ENCODE measurements at regions not wholly inside any gene's neighbourhood (a gene's known extent, or its start where the extent isn't known, plus 50 kb on each side); places are given as distances from the start of the nearest gene placed in this dataset.
"Not testable (repeated sequence)": the region's sequence is repeated elsewhere in the genome, so short reads cannot be mapped to it uniquely, and the experiment has no call there.

DNA sequence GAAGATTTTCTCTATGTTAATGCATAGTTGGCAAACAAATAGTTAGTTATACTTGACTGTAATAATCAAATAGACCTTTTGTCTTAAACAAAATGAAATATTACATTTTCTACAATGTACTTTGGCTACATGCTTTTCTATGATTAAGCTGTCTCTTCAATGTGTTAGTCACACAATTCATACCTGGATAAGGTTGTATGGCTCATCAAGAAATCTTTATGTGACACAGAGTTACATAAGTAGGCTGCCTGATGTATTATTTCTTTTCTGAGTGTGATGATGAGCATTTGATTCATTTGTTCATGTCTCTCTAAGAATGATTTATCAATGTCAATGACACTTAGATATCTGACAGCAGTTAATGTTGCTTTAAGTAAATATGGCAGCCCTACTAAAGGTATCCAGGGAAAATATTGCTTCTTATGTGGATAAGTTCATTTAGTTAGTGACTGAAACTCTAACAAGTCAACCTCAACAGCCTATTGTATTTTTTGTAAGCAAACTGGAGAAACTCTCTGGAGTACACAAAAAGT, 157.4 kb upstream of the SOX2 start:
- FAIRE-seq (no peak), DNase-seq (ENCODE audit: extremely low spot score, insufficient read length, low read depth) (no peak)

DNA sequence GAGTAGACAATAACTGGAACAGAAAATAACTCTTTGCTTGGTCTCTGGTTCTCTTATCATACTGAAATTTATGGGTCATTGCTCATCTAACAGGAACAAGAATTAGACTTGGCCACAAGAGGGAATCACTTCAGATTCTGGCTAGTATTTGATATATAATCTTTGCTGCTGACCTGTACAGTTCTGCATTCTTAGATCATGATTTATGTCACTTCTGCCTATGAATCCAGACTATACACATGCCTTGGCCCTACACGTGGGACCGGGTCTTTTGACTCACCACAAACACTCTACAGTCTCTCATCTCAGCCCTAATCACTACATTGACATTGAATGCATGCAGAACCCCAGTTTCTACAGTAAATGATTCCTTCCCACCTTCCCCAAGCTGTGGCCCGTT, 162.5 kb upstream of the SOX2 start:
- FAIRE-seq (no peak), DNase-seq (ENCODE audit: extremely low spot score, insufficient read length, low read depth) (no peak)

DNA sequence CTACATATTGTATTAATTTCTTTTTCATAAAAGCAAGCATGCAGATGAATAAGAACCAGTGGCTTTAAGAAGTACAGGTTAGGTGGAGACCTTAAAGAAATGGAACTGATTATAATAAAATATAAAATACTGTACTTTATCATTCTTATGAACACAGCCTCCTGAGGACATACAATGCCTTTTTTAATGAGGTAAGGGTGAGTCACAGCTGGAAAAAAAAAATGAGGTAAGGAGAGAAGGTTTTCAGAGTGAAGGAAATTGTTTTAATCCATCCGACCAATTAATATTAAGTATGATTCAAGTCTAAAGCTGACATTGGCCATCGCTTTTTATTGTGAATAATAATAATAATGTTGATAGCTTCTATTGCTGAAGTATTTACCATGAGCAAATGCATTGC, 170.3 kb upstream of the SOX2 start:
- DNase-seq (ENCODE audit: extremely low spot score, insufficient read length, low read depth), result no peak
- no peak for FAIRE-seq

DNA sequence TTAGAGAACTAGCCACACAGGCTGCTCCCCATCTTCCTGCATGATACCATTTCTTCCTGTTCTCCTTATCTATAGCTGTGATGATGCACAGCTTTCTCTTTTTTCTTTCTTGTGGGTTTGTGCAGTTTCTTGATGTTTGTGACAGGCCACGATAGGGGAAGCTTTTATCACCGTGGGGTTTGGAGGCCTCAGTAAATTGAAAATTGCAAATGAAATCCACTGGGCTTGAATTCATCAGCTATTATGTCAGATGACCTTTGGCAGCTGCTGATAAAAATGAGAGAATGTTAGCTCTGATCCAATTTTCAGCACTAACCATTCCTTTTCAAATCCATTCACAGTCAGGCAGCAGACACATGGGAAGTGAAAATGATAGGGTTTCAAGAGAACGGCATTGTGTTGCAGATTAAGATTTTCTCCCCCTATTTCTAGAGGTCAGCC, 176.9 kb upstream of the SOX2 start:
- DNase-seq (ENCODE audit: extremely low spot score, insufficient read length, low read depth) (no peak), FAIRE-seq (no peak)

DNA sequence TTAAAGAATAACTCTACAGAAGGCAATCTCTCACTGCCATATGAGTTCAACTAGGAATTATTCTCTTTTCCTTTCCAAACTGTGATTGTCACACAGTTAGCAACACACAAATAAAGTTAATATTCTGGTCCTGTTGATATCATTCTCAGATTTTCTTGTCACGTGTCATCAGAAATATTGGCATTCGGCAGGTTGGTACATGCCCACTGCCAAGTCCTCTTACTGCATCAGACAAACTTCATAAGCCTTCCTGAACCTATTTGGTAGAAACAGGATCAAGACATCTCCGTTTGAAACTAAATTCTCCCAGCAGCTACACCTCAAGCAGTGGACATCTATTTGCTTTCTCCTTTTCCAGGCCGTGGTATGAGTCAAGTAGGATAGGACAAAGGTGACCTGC, 177.9 kb upstream of the SOX2 start:
- FAIRE-seq, result no peak
- DNase-seq (ENCODE audit: extremely low spot score, insufficient read length, low read depth), result no peak

DNA sequence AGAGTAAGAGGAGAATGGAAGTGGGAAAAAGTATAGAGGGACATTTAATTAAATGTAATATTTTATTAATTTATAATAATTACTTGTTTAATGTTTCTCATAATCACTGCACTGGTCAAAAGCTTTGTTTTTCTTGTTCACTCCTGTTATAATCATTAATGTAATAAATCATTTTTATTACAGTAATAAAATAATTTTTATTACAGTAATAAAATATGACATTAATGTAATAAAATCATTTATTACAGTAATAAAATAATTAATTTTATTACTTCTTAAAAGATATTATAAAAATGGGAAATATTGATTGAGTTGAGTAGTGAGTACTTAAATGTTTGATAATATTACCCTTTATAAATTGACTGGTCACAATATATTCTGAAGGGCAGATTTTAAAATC, 181.1 kb upstream of the SOX2 start:
- FAIRE-seq, result no peak
- no peak for DNase-seq (ENCODE audit: extremely low spot score, insufficient read length, low read depth)

DNA sequence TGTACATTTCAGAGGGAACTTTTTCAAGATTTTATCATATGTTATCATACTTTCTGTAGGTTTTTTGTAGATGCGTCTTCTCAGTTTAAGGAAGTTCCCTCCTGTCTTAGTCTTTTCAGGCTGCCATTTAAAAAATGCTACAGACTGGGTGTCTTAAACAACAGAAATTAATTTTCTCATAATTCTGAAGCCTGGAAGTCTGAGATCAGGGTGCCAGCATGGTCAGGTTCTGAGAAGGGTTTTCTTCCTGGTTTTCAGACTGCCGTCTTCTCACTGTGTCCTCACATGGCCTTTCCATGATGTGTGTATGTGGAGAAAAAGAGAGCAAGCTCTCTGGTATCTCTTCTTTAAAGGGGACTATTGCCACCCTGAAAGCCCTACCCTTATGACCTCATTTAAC, 189.9 kb upstream of the SOX2 start:
- FAIRE-seq, result no peak
- no peak for DNase-seq (ENCODE audit: extremely low spot score, insufficient read length, low read depth)

DNA sequence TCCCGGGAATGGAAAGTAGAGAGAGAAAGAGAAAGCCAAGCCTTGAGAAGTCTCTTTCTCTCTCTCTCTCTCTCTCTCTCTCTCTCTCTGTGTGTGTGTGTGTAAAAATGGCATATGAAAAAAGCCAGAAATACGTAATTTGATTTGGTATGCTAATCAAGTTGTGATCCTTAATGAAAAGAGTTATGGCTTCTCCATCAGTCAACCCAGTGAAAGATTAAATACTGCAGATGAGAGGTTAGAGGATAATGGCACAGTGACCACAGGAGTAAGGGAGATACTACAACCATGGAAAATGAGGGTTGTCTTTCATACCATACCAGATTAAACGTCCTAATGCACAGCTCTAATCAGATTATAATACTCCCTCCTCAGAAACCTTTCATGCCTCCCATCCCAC, 193.5 kb upstream of the SOX2 start:
- no peak for DNase-seq (ENCODE audit: extremely low spot score, insufficient read length, low read depth)
- FAIRE-seq, result no peak

DNA sequence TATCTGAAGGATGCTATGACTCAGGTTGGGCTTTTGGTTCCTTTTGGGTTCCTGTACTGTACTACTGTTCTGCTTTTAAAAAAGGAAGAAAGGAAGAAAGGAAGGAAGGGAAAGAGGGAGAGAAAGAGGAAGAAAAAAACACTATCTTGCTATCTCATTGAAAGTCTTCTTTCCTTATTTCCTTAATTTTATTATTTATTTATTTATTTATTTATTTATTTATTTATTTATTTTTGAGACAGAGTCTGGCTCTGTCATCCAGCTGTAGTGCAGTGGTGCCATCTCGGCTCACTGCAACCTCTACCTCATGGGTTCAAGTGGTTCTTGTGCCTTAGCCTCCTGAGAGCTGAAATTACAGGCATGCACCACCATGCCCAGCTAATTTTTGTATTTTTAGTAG, 198.9 kb upstream of the SOX2 start:
- no peak for FAIRE-seq
- DNase-seq (ENCODE audit: extremely low spot score, insufficient read length, low read depth), result no peak

DNA sequence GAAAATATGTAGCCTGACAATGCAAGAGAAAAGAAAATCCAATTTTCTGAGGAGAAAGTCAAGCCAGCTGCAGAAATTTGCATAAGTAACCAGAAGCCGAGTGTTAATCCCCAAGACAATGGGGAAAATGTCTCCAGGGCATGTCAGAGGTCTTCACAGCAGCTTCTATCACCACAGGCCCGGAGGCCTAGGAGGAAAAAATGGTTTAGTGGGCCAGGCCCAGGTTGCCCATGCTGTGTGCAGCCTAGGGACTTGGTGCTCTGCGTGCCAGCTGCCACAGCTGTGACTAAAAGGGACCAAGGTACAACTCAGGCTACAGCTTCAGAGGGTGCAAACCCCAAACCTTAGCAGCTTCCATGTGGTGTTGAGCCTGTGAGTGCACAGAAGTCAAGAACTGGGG, 201.2 kb upstream of the SOX2 start:
- FAIRE-seq (no peak), DNase-seq (ENCODE audit: extremely low spot score, insufficient read length, low read depth) (no peak)

DNA sequence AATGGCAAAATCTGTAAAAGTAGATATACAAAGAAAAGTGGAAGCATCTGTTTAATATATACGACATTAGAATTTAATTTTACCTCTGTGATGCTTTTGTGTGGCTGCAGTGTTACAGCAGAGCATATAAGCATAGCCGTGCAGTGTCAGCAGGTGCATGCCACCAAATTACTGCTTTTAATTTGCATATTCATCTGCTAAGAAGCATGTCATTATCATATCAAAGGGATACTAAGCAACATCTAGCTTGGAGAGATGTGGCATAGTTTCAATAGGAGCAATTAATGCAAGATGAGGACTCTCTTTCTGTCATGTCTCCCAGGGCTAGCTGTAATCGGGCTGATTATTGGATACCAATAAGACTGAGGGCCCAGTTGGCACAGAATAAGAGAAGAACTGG, 214.4 kb upstream of the SOX2 start:
- FAIRE-seq, result no peak
- no peak for DNase-seq (ENCODE audit: extremely low spot score, insufficient read length, low read depth)

DNA sequence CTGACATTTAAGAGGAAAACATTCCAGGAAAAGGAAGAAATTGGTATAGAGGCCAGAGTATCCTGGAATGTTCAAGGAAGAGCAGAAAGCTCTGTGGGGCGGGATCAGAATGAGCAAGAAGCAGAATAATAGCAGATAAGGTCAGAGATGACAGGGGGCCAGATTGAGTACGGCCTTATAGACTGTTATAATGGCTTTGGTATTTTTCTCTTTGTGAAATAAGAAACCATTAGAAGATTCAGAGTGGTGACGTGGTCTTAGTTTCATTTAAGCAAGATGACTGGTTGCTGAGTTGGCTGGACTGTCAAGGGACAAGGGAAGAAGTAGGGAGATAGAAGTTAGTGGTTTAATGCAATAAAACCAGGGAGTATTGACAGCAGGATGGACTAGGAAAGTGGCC, 218.3 kb upstream of the SOX2 start:
- DNase-seq (ENCODE audit: extremely low spot score, insufficient read length, low read depth) (no peak), FAIRE-seq (no peak)

DNA sequence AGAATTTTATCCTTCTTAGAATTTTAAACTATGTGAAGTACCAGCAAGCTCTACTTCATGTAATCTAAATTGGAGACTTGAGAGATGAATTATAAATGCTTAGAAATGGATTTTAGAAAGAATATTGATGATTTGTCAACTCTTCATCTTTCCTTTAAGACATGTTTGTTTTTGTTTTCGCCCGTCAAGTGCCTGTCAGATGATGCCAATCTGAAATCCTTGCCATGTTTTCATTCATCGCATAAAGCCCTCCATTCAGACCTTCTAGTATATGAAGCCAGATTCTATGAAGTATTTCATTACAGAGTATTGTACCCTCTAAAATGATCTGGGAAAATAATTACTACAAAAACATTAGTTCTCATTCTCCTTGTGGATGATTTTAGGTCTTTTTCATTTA, 223.2 kb upstream of the SOX2 start:
- DNase-seq (ENCODE audit: extremely low spot score, insufficient read length, low read depth) (no peak), FAIRE-seq (no peak)

DNA sequence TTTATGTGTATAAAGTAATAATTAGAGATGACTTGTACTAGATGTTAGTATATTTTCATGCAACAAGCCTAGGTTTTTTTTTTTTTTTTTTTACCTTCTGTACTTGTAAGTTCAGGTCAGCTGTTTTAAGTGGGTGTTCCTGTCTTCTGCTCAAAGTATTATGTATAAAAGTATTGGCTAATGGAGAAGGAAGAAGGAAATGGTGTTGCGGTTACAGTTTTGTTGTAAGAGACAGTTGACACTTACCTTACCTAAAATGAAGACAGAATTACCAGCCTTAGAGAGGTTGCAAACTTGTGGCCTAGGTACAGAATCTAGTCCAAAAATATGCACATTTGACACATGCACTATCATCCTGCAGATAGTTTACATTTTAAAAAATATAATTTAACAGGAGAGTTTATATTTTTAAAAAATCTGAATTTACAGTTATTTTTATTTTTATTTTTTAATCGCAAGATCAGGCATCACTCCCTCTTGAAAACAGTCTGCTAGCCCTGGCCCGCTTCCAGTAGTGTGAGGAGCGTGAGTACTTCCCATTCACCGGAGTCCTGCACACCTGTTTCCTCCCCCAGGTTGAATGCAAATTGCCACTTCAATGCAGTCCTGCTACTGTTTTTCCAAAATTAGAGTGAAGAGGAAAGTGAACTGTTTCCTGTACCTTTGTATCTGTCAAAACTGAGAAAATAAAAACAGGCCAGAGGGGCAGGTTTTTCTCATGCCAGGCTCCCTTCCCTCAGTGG, 224.3 kb upstream of the SOX2 start:
- DNase-seq (ENCODE audit: extremely low spot score, insufficient read length, low read depth) (no peak), FAIRE-seq (no peak)

DNA sequence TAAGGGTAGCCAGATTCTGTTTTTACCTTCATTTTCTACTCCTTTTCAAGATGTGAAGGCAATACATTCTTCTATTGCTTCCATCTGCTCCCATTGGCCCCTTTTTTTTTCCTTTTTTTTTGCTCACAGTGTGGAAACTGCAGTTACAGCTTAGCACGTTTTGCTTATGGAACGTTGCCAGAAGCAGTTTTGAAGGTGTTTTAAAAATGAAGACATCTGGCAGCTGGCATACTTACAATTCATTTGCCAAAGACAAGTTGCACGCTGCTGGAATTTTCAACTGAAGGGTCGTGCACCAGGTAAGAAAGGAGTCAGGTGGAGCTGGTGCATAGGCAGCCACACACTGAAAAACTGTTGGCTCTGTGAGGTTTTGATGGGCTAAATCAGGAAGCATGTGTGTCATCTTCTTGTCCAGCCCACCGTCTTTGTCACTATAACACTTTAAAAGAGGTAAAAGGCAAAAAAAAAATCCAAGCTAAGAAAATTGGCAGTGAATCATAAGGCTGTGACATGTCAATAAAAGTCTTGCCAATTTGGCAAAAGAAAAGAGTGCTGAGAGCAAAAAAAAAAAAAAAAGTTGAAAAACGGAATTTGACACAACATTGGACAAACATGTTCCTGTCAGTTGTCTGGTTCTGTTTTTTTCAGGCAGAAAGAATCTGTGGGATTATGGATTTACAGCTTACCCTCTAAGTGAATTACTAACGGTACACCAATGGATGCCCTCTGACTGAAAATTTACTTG, 225.4 kb upstream of the SOX2 start:
- DNase-seq (ENCODE audit: extremely low spot score, insufficient read length, low read depth) (no peak), FAIRE-seq (no peak)

DNA sequence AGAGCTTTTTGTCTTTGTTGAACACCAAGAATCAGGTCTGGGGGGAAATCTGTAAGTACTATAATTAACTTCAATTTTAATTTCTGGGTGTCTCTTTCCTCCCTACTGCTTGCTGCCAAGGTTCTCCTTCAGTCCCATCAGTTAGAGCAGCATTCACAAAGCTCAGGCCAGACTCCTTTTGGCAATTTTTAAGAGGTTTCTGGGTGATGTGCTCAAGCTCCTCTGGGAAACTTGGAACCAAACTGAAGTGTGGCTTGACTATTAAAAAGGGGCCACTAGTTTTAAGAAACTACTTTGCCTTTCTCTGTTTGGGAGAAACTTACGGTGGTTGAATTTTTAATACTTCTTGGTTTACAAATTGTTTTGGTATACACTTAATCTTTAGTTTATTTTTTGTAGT, 227.7 kb upstream of the SOX2 start:
- FAIRE-seq, result no peak

DNA sequence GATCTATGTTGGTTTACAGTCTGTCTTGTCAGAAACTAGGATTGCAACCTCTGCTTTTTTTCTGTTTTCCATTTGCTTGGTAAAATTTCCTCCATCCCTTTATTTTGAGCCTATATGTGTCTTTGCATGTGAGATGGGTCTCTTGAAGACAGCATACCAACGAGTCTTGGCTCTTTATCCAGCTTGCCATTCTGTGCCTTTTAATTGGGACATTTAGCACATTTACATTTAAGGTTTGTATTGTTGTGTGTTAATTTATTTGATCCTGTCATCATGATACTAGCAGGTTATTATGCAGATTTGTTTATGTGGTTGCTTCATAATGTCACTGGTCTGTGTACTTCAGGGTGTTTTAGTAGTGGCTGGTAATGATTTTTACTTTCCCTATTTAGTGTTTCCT, 236.6 kb upstream of the SOX2 start:
- not testable (repeated sequence) for FAIRE-seq; DNase-seq (ENCODE audit: extremely low spot score, insufficient read length, low read depth)

More for the DNA sequence above, 227.7 kb upstream of the SOX2 start:
- no peak for DNase-seq (ENCODE audit: extremely low spot score, insufficient read length, low read depth)

DNA sequence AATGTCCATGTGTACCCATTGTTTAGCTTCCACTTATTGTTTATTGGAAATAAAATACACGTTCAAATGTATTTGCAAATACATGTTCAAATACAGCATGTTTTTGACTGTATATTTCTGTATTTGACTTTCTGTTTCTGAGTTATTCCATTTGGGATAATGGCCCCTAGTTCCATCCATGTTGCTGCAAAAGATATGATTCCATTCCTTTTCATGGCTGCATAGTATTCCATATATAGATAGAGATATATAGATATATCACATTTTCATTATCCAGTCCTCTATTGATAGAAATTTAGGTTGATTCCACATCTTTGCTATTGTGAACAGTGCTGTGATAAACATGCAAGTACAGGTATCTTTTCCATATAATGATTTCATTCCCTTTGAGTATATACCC, 241.4 kb upstream of the SOX2 start:
- FAIRE-seq (no peak), DNase-seq (ENCODE audit: extremely low spot score, insufficient read length, low read depth) (no peak)

DNA sequence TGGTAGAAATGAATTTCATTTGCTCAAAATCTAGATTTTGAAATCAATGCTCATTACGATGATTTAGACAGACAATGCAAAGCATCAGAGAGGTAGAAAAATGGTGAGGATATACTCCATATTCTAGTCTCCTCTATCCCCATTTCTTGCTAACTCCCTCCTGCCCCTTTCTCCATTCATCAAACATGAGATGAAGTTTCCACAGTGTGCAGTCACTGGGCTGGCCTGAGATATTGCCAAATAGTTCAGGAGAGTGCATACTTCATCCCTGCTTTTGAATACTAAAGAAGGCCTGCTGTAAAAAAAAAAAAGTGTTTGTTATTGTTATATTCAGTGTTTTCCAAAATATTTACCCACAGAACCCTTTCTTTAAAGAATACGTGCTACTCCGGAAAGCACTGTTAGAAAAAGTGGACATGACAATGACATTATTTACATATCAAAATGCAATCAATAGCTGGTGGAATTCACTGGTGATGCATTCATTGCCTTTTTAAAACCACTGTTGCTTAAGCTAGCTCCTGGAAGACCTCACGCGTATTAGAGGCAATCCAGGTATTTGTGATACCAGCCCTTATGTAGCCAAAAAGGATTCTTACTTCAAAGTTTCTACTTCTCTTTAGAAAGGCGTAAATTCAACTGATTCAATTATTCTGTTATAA, 247.6 kb upstream of the SOX2 start:
- DNase-seq (ENCODE audit: extremely low spot score, insufficient read length, low read depth) (no peak), FAIRE-seq (no peak)

DNA sequence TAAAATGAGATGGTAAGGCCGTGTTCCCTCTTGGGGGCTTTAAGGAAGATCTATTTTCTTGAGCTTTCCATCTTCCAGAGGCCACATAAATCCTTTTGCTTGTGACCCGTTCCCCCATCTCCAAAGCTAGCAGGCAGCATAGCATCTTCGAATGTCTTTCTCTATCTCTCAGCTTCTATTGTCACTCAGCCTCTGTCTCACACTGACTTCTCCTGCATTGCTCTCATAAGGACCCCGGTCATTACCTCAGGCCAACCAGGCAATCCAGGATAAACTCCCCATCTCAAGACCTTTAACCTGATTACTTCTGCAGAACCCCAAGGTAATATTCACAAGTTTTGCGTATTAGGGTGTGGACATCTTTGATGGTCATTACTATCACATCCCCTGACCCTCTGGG, 250.3 kb upstream of the SOX2 start:
- DNase-seq (ENCODE audit: extremely low spot score, insufficient read length, low read depth) (no peak), FAIRE-seq (no peak)

DNA sequence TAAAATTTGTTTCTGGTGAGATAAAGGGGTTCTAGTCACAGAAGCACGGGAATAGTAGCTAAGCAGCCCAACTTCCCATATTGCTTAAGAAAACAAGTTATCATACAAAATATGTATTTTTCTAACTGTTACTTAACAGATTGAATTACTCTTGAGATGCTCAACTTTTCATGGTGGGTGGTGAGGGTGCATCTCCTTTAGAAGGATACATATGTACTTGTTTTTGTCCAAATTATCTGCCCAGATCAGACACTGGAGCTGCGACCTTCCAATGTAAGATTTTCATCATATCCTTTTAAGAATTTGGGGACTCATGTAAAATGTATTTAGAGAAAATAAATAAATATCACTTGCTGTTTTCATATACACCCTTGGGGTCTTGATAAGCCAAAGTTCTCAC, 252.2 kb upstream of the SOX2 start:
- DNase-seq (ENCODE audit: extremely low spot score, insufficient read length, low read depth) (no peak), FAIRE-seq (no peak)

Measured in GM18507 (cell line).